ENCODE measurements at regions not wholly inside any gene's neighbourhood (a gene's known extent, or its start where the extent isn't known, plus 50 kb on each side); places are given as distances from the start of the nearest gene placed in this dataset.

DNA sequence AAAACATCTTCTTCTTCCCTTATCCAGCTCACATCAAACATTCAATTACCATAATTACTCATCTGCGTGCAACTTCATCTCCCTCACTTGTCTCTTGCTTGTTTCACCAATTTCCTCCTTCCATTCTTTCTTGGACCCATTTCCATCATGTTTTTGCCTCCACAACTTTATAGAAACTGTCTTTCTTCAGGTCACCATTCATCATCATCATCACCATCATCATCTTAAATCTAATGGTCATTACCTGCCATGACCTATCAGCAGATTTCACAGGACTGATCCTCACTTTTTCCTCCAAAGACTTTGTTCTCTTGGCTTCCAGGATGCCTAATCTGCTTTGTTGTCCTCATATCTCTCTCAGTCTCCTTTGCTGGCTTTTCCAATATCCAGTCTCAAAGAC, 495.6 kb downstream of the DNAH5 start:
- Histone ChIP-seq H4K91ac (ENCODE audit: low read depth, low read length) (no peak overlapping the region), H3K18ac (ENCODE audit: low read length) (no peak overlapping the region), H4K12ac (ENCODE audit: low read depth, low read length) (no peak overlapping the region), H3K9ac (ENCODE audit: low read length) (no peak overlapping the region), H3K4ac (ENCODE audit: low read depth, low read length) (no peak overlapping the region), H2BK120ac (ENCODE audit: insufficient read depth, low read length, poor library complexity) (no peak overlapping the region), H2AFZ (ENCODE audit: insufficient read depth, low read length, poor library complexity) (no peak overlapping the region), H2BK5ac (ENCODE audit: low read depth, low read length, poor library complexity) (no peak overlapping the region), H3K27me3 (ENCODE audit: insufficient read depth, low read length) (no peaks in the 10 kb centered on the region), H4K8ac (ENCODE audit: low read depth, low read length) (no peak overlapping the region), H3K79me1 (ENCODE audit: low read length) (no peaks in the 10 kb centered on the region), H3K27ac (ENCODE audit: low read depth, low read length) (no peak overlapping the region), H3K4me2 (ENCODE audit: low read length) (no peak overlapping the region), H3K23ac (ENCODE audit: low read length) (no peak overlapping the region), H3K9me3 (ENCODE audit: insufficient read depth, low read depth, low read length) (no peaks in the 10 kb centered on the region), H3K4me1 (ENCODE audit: control insufficient read depth in 1 of 2, insufficient read depth in 2 of 2, low read length in 2 of 2) (no peaks in the 10 kb centered on the region), H3K4me3 (ENCODE audit: low read depth, low read length) (no peak overlapping the region), H2BK12ac (ENCODE audit: low read length) (no peak overlapping the region), H3K14ac (ENCODE audit: low read length) (no peak overlapping the region), H3K36me3 (ENCODE audit: control insufficient read depth in 1 of 2, insufficient read depth in 2 of 2, low read length in 2 of 2) (no peaks in the 10 kb centered on the region), H3K79me2 (ENCODE audit: control insufficient read depth, insufficient read depth, low read length, poor library complexity) (no peaks in the 10 kb centered on the region), H2AK5ac (ENCODE audit: low read length) (no peak overlapping the region)
- 100% methylated on average over 1 of the region's 1 CpG for WGBS (ENCODE audit: extremely low coverage, insufficient coverage, insufficient read length)
- DNase-seq = no peak

DNA sequence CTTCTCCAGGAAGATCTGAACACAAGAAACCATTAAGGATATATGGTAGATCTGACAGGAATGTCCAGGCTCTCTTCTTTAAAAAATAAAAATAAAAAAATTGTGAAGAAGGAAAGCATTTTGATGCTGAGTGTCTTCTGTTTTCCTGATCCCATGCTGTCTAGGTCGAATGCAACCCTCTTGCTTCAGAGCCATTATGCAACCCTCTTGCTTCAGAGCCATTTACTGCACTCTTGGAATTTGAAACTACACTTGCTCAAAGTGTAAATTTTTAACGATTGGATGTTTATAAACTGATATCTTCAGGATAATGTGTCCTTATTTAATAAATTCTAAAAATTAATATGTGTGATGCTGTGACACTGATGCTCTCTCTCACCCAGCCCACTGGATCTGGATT, 505.1 kb downstream of the DNAH5 start:
- H3K79me2 ChIP-seq (ENCODE audit: control insufficient read depth, insufficient read depth, low read length, poor library complexity) = no peaks in the 10 kb centered on the region
- H4K91ac ChIP-seq (ENCODE audit: low read depth, low read length) = no peak overlapping the region
- H2BK12ac ChIP-seq (ENCODE audit: low read length) = no peak overlapping the region
- H3K4me1 ChIP-seq (ENCODE audit: control insufficient read depth in 1 of 2, insufficient read depth in 2 of 2, low read length in 2 of 2) = no peaks in the 10 kb centered on the region
- H4K8ac ChIP-seq (ENCODE audit: low read depth, low read length) = no peak overlapping the region
- no peaks in the 10 kb centered on the region for H3K27me3 ChIP-seq (ENCODE audit: insufficient read depth, low read length)
- H3K9ac ChIP-seq (ENCODE audit: low read length) = no peak overlapping the region
- no peak overlapping the region for H3K23ac ChIP-seq (ENCODE audit: low read length)
- H2BK5ac ChIP-seq (ENCODE audit: low read depth, low read length, poor library complexity) = no peak overlapping the region
- H4K12ac ChIP-seq (ENCODE audit: low read depth, low read length) = no peak overlapping the region
- no peak overlapping the region for H3K27ac ChIP-seq (ENCODE audit: low read depth, low read length)
- H2AK5ac ChIP-seq (ENCODE audit: low read length) = no peak overlapping the region
- H2BK120ac ChIP-seq (ENCODE audit: insufficient read depth, low read length, poor library complexity) = no peak overlapping the region
- H3K14ac ChIP-seq (ENCODE audit: low read length) = no peak overlapping the region
- no peaks in the 10 kb centered on the region for H3K36me3 ChIP-seq (ENCODE audit: control insufficient read depth in 1 of 2, insufficient read depth in 2 of 2, low read length in 2 of 2)
- no peak overlapping the region for H3K18ac ChIP-seq (ENCODE audit: low read length)
- DNase-seq = peak in 1 of 2 donors; percentile 10
- H3K9me3 ChIP-seq (ENCODE audit: insufficient read depth, low read depth, low read length) = no peaks in the 10 kb centered on the region
- no peak overlapping the region for H3K4me3 ChIP-seq (ENCODE audit: low read depth, low read length)
- H3K79me1 ChIP-seq (ENCODE audit: low read length) = no peaks in the 10 kb centered on the region
- H3K4me2 ChIP-seq (ENCODE audit: low read length) = no peak overlapping the region
- no peak overlapping the region for H2AFZ ChIP-seq (ENCODE audit: insufficient read depth, low read length, poor library complexity)
- H3K4ac ChIP-seq (ENCODE audit: low read depth, low read length) = no peak overlapping the region
- WGBS (ENCODE audit: extremely low coverage, insufficient coverage, insufficient read length) = no CpG with 5 or more reads among the region's 2 CpGs

DNA sequence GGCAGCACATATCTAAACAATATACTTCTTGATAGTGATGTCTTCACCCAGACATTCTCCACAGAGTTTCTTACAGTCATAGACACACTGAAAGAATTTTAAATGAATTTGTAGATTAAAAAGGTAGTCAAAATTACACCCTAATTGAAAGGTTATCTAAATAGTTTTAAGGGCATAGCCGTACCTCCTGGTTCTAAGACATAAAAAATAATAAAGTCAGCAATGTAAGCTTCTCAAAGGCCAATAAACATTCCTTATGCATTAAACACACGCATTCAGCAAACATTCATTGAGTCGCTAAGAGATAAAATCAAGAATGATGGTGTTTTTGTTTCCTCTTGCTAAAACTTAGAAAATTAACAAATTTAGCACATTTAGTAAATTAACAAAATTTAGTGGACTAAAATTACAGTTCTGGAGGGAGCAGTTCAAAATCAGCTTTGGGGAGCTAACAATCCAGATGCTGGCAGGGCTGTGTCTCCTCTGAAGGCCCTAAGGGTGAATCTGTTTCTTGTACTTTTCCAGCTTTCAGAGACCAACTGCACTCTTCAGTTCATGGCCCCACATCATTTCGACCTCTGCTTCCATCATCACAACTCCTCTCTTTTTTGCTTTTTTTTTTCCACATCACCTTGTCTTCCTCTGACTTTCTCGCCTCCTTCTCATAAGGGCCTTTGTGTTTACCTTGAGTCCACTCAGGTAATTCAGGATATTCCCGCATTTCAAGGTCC, 516.5 kb downstream of the DNAH5 start:
- Histone ChIP-seq H4K91ac (ENCODE audit: low read depth, low read length) (no peak overlapping the region), H2BK5ac (ENCODE audit: low read depth, low read length, poor library complexity) (no peak overlapping the region), H3K9ac (ENCODE audit: low read length) (no peak overlapping the region), H3K4ac (ENCODE audit: low read depth, low read length) (no peak overlapping the region), H2BK120ac (ENCODE audit: insufficient read depth, low read length, poor library complexity) (no peak overlapping the region), H2BK12ac (ENCODE audit: low read length) (no peak overlapping the region), H3K4me2 (ENCODE audit: low read length) (no peak overlapping the region), H3K9me3 (ENCODE audit: insufficient read depth, low read depth, low read length) (no peaks in the 10 kb centered on the region), H4K8ac (ENCODE audit: low read depth, low read length) (no peak overlapping the region), H2AK5ac (ENCODE audit: low read length) (no peak overlapping the region), H3K79me1 (ENCODE audit: low read length) (no peaks in the 10 kb centered on the region), H3K14ac (ENCODE audit: low read length) (no peak overlapping the region), H3K79me2 (ENCODE audit: control insufficient read depth, insufficient read depth, low read length, poor library complexity) (no peaks in the 10 kb centered on the region), H3K36me3 (ENCODE audit: control insufficient read depth in 1 of 2, insufficient read depth in 2 of 2, low read length in 2 of 2) (no peaks in the 10 kb centered on the region), H3K4me3 (ENCODE audit: low read depth, low read length) (no peak overlapping the region), H4K12ac (ENCODE audit: low read depth, low read length) (no peak overlapping the region), H3K27me3 (ENCODE audit: insufficient read depth, low read length) (no peaks in the 10 kb centered on the region), H2AFZ (ENCODE audit: insufficient read depth, low read length, poor library complexity) (no peak overlapping the region), H3K4me1 (ENCODE audit: control insufficient read depth in 1 of 2, insufficient read depth in 2 of 2, low read length in 2 of 2) (no peaks in the 10 kb centered on the region), H3K18ac (ENCODE audit: low read length) (no peak overlapping the region), H3K23ac (ENCODE audit: low read length) (no peak overlapping the region), H3K27ac (ENCODE audit: low read depth, low read length) (no peak overlapping the region)
- WGBS (ENCODE audit: extremely low coverage, insufficient coverage, insufficient read length) = no CpG with 5 or more reads among the region's 6 CpGs
- DNase-seq = peak in 1 of 2 donors; percentile 2

DNA sequence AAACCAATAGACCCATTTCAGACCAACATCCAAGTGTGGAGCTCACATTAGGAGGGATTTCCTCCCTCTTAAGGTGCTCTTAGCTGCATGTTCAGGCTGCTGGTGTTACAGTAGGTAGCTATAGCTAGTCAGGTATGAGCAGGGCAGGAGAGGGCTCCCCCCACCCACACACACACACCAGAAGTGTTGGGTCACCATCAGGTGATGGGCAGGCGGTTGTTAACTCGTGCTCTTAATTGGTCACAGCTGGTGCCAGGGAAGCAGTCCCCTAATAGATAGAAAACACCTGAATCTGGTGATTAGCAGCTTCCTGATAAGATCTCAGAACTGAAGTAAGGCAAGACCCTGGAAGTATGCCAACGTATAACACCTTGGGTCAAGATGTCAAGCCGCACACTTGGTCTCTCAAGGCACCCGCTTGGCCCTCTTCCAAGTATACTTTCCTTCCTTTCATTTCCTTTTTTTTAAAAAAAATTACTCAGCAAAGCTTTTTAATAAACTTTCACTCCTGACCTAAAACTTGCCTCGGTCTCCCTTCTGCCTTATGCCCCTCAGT, 532.4 kb downstream of the DNAH5 start:
- H3K79me2 ChIP-seq (ENCODE audit: control insufficient read depth, insufficient read depth, low read length, poor library complexity) = no peaks in the 10 kb centered on the region
- no peak overlapping the region for H3K18ac ChIP-seq (ENCODE audit: low read length)
- no peak overlapping the region for H3K14ac ChIP-seq (ENCODE audit: low read length)
- H2AK5ac ChIP-seq (ENCODE audit: low read length) = no peak overlapping the region
- H2BK5ac ChIP-seq (ENCODE audit: low read depth, low read length, poor library complexity) = no peak overlapping the region
- no peak overlapping the region for H3K9ac ChIP-seq (ENCODE audit: low read length)
- no peak overlapping the region for H2AFZ ChIP-seq (ENCODE audit: insufficient read depth, low read length, poor library complexity)
- no CpG with 5 or more reads among the region's 6 CpGs for WGBS (ENCODE audit: extremely low coverage, insufficient coverage, insufficient read length)
- no peak overlapping the region for H2BK12ac ChIP-seq (ENCODE audit: low read length)
- no peaks in the 10 kb centered on the region for H3K9me3 ChIP-seq (ENCODE audit: insufficient read depth, low read depth, low read length)
- no peak overlapping the region for H4K8ac ChIP-seq (ENCODE audit: low read depth, low read length)
- no peaks in the 10 kb centered on the region for H3K79me1 ChIP-seq (ENCODE audit: low read length)
- no peak overlapping the region for H4K91ac ChIP-seq (ENCODE audit: low read depth, low read length)
- no peak overlapping the region for H3K27ac ChIP-seq (ENCODE audit: low read depth, low read length)
- H3K4ac ChIP-seq (ENCODE audit: low read depth, low read length) = no peak overlapping the region
- no peak overlapping the region for H3K4me2 ChIP-seq (ENCODE audit: low read length)
- H2BK120ac ChIP-seq (ENCODE audit: insufficient read depth, low read length, poor library complexity) = no peak overlapping the region
- no peak for DNase-seq
- H3K4me1 ChIP-seq (ENCODE audit: control insufficient read depth in 1 of 2, insufficient read depth in 2 of 2, low read length in 2 of 2) = no peaks in the 10 kb centered on the region
- H3K23ac ChIP-seq (ENCODE audit: low read length) = no peak overlapping the region
- H3K36me3 ChIP-seq (ENCODE audit: control insufficient read depth in 1 of 2, insufficient read depth in 2 of 2, low read length in 2 of 2) = no peaks in the 10 kb centered on the region
- H3K4me3 ChIP-seq (ENCODE audit: low read depth, low read length) = no peak overlapping the region
- H3K27me3 ChIP-seq (ENCODE audit: insufficient read depth, low read length) = no peaks in the 10 kb centered on the region
- H4K12ac ChIP-seq (ENCODE audit: low read depth, low read length) = no peak overlapping the region

All from trophoblast cell (in vitro differentiated cells and primary cell).